ENCODE measurements at regions not wholly inside any gene's neighbourhood (a gene's known extent, or its start where the extent isn't known, plus 50 kb on each side); places are given as distances from the start of the nearest gene placed in this dataset.

DNA sequence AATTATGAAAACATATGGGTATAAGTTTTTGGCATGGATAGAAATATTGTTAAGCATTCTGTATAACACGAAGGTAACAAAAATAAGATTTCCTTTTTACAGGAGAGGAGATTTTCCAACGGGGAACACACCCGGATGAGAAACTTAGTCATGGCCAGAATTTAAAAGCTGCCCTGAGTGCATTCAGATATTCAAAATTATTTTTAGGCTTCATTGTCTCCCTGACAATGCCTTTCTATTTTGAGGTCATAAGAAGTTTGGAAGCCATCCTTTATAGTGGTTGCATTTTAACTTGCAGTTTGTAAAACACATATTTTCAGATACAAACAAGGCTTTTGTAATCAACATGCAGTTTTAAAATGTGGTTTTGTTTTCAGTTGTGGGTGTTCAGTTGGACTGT lies 357.5 kb upstream of the FAM47C start:
- Histone ChIP-seq H3K4me1 (no peaks in the 10 kb centered on the region), H3K27me3 (no peaks in the 10 kb centered on the region), H3K36me3 (no peaks in the 10 kb centered on the region), H3K9me3 (no peaks in the 10 kb centered on the region), H3K27ac (no peak overlapping the region), H3K4me3 (no peak overlapping the region)
- DNase-seq, result no peak
- intact Hi-C loops (cut with DNase I; ENCODE audit: low total_unique reads), result no loop called here
- TF ChIP-seq, protein P1, sequence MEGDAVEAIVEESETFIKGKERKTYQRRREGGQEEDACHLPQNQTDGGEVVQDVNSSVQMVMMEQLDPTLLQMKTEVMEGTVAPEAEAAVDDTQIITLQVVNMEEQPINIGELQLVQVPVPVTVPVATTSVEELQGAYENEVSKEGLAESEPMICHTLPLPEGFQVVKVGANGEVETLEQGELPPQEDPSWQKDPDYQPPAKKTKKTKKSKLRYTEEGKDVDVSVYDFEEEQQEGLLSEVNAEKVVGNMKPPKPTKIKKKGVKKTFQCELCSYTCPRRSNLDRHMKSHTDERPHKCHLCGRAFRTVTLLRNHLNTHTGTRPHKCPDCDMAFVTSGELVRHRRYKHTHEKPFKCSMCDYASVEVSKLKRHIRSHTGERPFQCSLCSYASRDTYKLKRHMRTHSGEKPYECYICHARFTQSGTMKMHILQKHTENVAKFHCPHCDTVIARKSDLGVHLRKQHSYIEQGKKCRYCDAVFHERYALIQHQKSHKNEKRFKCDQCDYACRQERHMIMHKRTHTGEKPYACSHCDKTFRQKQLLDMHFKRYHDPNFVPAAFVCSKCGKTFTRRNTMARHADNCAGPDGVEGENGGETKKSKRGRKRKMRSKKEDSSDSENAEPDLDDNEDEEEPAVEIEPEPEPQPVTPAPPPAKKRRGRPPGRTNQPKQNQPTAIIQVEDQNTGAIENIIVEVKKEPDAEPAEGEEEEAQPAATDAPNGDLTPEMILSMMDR (IDR thresholded peaks at IDR 0.05), result no peak

DNA sequence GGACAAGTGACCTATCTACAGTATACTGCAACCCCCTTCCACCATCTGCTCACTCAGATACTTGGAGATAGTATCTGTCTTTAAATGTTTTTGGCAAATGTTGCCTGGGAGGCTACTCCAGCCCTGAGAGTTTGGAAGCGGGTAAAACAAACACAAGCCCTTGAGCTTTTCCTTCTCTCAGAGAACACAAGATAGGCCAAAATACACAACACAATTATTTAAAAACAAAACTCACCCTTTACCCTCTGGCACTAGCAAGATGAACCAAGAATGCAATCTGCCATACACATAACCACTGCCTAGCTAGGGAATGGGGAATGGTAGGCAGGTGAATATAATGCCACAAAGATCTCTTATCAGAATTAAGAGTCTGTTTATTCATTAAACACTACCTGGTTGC lies 324.7 kb upstream of the FAM47C start:
- TF ChIP-seq, protein P1 (IDR thresholded peaks at IDR 0.05), result no peak
- Histone ChIP-seq H3K4me1 (peaks cover 0 to 24% (median 0%) of the 10 kb centered on the region in 4 donors), H3K36me3 (no peaks in the 10 kb centered on the region), H3K4me3 (no peak overlapping the region), H3K27ac (no peak overlapping the region), H3K9me3 (no peaks in the 10 kb centered on the region), H3K27me3 (no peaks in the 10 kb centered on the region)
- intact Hi-C loops (cut with DNase I; ENCODE audit: low total_unique reads), result no loop called here
- DNase-seq, result no peak

DNA sequence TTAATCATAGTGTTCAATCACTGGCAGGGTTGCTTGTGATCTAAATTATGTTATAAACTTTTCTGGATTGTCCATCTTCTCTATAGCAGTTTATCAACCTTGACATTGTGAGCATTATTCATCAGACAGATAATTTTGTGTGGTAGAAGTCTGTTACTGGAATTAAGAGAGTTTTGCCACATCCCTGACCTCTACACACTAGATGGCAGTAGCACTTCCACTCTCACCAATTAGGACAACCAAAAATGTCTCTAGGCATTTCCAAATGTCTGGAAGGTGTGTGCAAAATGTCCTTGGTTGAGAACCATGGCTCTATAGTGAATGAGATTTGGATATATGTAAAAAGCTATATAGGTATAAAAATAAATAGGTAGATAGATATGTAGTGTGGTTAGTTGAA lies 324.1 kb upstream of the FAM47C start:
- intact Hi-C loops (cut with DNase I; ENCODE audit: low total_unique reads), result no loop called here
- Histone ChIP-seq H3K36me3 (no peaks in the 10 kb centered on the region), H3K4me3 (no peak overlapping the region), H3K9me3 (no peaks in the 10 kb centered on the region), H3K27ac (no peak overlapping the region), H3K4me1 (peaks cover 0 to 24% (median 0%) of the 10 kb centered on the region in 4 donors), H3K27me3 (no peaks in the 10 kb centered on the region)
- TF ChIP-seq, protein P1 (IDR thresholded peaks at IDR 0.05), result no peak
- no peak for DNase-seq

DNA sequence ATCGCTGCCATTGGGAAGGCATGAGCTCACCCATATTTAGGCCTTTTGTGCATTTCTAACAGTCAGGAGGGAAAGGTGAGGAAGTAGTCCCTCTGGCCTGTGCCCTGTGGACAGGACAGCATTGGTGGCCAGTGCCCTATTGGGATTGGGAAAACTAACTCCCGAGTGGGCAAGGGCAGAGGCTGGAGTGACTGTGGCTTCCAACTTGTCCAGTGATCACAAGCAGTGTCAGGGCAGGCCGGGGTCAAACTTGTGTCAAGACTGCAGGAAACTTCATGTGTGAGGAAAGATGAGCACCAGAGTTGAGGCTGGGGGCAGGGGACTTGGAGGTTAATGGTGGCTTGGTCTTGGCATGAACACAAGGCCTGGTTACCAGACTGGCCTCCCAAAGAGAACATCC lies 286.2 kb upstream of the FAM47C start:
- no peak for DNase-seq
- Histone ChIP-seq H3K4me1 (no peaks in the 10 kb centered on the region), H3K4me3 (no peak overlapping the region), H3K9me3 (no peaks in the 10 kb centered on the region), H3K27ac (no peak overlapping the region), H3K36me3 (no peaks in the 10 kb centered on the region), H3K27me3 (no peaks in the 10 kb centered on the region)
- intact Hi-C loops (cut with DNase I; ENCODE audit: low total_unique reads), result no loop called here
- TF ChIP-seq, protein P1 (IDR thresholded peaks at IDR 0.05), result no peak

DNA sequence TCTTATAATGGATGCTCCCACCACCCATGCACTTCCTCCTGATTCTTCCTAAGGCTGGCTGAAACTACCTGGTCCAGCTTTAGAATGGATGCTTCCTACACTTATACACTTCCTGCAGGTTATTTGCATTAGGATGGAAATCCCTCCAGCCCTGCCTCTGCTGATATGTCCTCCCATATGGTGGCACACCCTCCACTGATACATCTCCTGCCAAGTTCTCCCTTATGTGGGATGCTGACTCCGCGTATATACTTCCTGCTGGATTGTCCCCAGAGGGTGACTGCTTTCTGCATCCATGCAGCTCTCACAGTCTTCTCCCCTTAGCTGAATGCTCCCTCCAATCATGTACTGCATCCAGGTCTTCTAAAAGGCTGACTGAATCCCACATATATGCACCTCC lies 254.6 kb upstream of the FAM47C start:
- intact Hi-C loops (cut with DNase I; ENCODE audit: low total_unique reads), result no loop called here
- Histone ChIP-seq H3K4me3 (no peak overlapping the region), H3K9me3 (no peaks in the 10 kb centered on the region), H3K36me3 (no peaks in the 10 kb centered on the region), H3K27ac (no peak overlapping the region), H3K4me1 (no peaks in the 10 kb centered on the region), H3K27me3 (no peaks in the 10 kb centered on the region)
- TF ChIP-seq, protein P1 (IDR thresholded peaks at IDR 0.05), result no peak
- no peak for DNase-seq

DNA sequence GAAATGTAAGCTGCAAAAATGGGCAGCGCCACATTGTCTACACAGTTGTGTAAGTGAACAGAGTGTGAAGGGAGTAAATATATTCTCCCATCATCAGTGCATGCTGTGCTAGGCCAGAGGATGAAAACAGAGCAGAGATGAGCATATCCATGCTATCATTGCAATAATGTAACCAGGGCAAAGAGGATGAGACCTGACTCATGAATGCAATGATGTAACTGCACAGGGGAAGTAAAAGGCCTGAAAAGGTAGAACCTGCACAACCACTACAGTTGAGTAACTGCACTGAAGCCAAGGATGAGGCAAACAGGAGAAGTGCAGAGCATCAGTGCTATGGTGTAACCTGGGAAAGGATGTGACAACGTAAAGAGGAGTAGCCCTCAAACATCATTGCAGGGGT lies 220.4 kb upstream of the FAM47C start:
- Histone ChIP-seq H3K4me1 (no peaks in the 10 kb centered on the region), H3K27me3 (no peaks in the 10 kb centered on the region), H3K9me3 (no peaks in the 10 kb centered on the region), H3K4me3 (no peak overlapping the region), H3K36me3 (no peaks in the 10 kb centered on the region), H3K27ac (no peak overlapping the region)
- intact Hi-C loops (cut with DNase I; ENCODE audit: low total_unique reads), result no loop called here
- DNase-seq, result no peak
- TF ChIP-seq, protein P1 (IDR thresholded peaks at IDR 0.05), result no peak
